Anterior cingulate cortex (tissue), 58 donors: ENCODE measurements at regions not wholly inside any gene's neighbourhood (a gene's known extent, or its start where the extent isn't known, plus 50 kb on each side); places are given as distances from the start of the nearest gene placed in this dataset.

Source experiments
- DNase-seq, 58 donors: peaks; one replicate each; lab custom pipeline; 2025; lab: John Stamatoyannopoulos, UW

DNA sequence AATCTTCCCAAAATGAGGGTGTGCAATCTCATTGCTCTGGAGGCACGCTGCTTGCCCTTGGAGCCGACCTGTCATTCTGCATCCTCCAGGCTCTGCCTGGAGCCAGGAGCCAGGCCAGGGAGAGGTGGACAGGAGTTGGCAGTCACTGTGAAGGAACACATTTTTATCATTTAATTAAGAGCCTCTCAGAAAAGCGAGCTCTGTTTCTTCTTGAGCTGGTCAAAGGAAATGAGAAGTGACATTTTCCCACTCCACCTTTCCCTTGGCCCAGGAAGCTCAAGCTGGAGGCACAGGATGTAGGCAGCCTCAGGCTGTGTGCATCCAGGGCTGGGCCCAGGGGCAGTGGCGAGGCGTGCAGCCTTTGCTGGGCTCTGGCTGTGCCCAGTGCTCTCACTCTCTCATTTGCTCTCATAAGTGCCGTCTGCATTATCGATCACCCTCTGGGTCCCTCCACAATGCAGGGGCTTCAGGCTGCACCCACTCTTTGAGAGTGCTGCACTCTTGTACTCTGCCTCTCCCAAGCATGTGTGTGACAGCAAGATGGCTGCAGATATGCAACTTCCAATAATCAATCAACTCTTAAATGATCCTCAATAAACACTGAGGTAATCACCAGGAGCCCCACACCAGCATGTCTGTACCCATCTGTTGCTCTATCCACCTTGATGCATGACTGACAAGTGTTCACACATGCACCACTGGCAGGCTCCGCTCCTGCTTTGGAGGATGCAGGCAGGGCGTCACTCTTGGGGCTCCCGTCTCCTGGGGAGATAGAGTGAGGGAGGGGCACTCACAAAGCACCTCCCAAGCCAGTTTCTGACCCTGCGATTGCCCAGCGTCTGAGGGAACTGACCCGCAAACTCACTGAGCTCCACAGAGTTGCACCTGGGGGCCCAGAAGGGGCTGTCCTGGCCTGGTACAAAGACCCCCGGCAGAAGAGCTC, 171.4 kb downstream of the ZNF248 start:
- DNase-seq = no peak

DNA sequence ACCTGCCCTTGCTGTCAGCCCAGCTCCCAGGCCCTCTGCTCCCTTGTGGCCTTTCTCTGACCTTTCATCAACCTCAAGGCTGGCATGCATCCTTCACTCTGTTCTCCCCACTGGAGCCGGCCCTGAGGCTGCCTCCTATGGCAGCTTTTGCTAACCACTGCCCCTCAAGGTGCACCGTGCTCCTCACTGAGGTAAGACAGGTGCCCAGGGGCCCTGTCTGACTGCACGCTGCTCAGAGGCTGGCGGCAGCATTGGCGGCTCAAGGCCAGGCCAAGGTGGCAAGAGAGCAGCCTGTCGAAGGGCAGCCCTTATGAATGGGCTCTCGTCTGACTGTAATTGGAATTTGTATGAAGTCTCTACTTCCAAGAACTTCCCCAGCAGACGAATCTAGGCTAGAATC, 172.6 kb downstream of the ZNF248 start:
- DNase-seq = no peak

DNA sequence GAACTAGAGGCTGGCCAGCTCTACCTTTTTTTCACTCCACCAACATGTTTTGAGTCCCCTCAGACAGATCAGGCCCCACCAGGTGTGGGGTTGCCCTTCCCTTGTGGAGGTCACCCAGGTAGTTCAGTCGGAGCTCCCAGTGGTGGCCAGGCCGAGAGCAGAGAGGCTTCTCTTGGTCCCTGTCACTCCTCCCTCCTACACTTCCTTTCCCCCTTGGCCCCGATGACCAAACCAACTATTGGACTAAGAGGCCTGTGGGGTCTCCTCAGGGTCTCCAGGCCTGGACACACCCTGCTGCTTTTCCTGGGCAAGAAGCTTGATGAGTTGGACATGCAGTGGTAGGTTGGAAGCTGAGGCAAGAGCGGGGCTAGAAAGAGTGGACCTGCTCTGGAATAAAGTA, 174.8 kb downstream of the ZNF248 start:
- DNase-seq = no peak

DNA sequence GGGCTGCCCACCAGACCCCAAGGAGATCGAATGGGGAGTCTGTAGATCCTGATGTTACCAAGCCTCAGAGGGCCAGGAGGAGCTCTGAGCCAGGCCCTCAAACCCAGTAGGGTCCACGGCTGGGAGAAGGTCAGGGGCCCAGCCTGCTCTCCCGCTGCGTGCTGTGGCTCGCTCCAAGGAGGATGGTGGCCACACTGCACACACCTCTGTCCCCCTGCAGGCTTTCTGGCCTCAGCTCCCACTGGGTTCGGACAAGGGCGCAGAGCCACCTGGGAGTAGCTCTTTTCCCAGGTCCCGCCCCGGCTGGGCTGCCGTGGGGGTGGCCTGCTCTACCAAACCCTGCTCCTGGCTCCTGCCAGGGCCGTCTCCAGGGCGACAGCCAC, 175.8 kb downstream of the ZNF248 start:
- no peak for DNase-seq

GRCh38 chr10:37680716-37681616, 176.4 kb downstream of the ZNF248 start:
- no peak for DNase-seq

GRCh38 chr10:37680243-37680683, 177.1 kb downstream of the ZNF248 start:
- no peak for DNase-seq

DNA sequence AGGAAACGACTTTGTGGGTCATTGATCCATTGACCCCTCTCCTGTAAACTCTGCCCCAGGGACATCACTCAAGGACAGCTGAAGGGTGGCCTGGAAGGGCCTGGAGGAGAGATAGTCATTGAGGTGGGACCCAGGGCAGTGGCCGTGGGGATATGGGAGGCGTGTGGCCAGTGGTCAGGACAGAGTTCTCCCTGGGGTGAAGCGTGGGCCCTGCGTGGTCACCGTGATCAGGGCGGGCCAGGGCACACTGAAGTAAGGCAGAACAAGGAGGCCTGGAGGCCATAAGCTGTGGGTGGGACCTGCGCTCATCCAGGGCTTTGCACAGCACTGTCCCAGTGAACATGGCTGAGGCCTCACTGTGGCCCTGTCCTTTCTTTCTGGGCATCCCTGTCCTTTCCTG, 177.9 kb downstream of the ZNF248 start:
- DNase-seq = no peak

DNA sequence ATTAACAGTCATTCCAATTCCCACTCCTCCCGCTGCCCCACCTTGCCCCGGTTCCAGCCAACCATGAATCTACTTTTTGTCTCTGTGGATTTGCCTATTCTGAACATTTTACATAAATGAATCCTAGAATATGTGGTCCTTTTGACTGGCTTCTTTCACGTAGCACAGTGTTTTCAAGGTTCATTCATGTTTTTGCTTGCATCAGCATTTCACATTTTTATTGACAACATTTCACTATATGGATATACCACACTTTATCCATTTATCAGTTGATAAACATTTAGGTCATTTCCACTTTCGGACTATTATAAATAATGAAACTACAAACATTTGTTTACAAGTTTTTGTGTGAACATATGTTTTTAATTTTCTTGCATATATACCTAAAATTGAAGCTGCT, 182.0 kb downstream of the ZNF248 start:
- DNase-seq = no peak

- no peak for DNase-seq
These were observed 185.6 kb downstream of the ZNF248 start for GRCh38 chr10:37671802-37672201.

DNA sequence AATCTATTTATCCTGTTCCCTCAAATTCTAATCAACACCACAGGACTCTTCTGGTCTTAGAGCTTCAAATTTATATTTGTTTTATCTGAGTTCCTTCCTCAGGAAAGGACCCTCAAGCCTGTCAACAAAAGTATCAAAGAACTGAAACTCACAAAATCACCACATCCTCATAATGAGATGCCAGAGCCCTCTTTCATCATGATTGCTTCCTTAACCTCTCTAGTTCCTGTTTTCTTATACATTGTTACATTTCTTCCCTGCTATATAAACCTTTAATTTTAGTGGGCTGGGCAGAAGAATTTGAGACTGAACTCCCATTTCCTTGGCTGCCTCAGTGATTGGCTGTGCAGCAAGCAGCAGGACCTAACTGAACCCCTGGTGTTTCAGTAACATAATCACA, 189.7 kb downstream of the ZNF248 start:
- DNase-seq = no peak

DNA sequence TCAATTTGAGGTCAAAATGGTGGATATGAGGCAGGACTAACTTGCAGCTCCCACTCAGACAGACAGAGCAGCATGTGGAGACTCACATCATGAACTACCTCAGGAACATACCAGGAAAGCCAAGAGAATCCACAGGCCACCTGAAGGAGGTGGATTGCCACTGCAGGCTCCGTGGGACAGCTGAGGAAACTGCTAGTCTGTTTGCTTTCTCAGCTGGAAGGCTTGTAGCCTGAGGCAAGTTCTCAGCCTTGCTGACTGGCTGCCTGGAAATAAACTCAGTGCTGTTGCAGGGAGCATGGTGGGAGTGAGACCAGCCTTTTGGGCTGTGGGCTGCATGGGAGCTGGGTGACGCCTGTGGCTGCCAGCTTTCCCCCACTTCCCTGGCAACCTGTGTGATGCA, 202.9 kb downstream of the ZNF248 start:
- no peak for DNase-seq

- DNase-seq = peak in 2 of 58 donors; percentile 6 to 38
These were observed 214.2 kb downstream of the ZNF248 start for GRCh38 chr10:37643187-37643586.

- DNase-seq = no peak
These were observed 217.1 kb downstream of the ZNF248 start for GRCh38 chr10:37640301-37640700.

DNA sequence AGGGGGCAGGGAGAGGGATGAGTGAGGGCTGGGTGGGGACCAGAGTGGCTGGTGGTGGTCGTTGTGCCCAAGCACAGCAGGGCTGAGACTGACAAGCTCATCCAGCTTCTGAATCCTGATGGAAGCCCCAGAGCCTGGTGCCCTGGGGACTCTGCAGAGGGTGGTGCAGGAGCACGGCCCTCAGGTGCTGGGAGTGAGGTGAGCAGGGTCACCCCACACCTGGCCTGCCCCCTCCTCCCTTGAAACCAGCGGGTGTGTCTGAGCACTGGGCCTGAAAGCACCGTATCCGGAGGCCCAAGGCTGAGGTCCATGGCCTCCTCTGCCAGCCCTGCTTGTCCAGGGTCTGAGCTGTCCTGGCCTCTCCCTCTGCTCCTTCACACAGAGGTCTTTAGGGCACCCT, 218.2 kb downstream of the ZNF248 start:
- DNase-seq = no peak

GRCh38 chr10:37638569-37638968, 218.8 kb downstream of the ZNF248 start:
- no peak for DNase-seq

DNA sequence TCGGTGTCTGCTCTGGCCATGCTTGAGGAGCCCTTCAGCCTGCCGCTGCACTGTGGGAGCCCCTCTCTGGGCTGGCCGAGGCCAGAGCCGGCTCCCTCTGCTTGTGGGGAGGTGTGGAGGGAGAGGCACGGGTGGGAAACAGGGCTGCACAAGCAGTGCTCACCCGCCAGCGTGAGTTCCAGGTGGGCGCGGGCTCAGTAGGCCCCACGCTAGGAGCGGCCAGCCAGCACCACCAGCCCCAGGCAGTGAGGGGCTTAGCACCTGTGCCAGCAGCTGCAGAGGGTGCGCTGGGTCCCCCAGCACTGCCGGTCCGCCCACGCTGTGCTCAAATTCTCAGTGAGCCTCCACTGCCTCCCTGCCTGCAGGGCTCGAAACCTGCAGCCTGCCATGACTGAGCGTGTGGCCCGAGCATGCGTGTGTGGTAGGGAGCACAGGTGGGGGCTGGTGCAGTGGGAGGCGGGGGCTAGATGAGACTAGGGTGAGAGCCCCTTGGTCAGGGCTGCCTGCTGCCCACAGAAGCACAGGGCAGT, 223.0 kb downstream of the ZNF248 start:
- DNase-seq = no peak

- DNase-seq = no peak
These were observed 224.8 kb downstream of the ZNF248 start for GRCh38 chr10:37632641-37633040.

DNA sequence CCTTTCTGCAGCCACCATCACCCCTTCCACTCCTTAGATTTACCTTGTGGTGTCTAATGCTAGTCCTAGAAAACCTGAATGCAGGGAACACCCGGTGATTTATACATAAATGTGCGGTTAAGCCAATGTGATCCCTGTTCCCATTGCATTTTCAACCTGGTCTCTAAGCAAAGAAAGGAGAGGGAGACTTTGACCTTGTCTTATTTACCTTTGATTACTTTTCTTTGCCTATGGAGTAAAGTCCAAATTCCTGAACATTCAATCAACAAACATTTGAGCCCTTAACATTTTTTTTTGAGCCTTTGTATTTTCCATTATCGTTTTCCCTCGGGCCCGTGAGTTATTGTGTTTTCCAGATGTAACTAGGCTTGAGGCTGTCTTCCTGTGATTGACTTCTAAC, 233.9 kb downstream of the ZNF248 start:
- DNase-seq = no peak

- no peak for DNase-seq
These were observed 238.1 kb downstream of the ZNF248 start for GRCh38 chr10:37619336-37619735.

GRCh38 chr10:37588299-37588698, 269.1 kb downstream of the ZNF248 start:
- no peak for DNase-seq

DNA sequence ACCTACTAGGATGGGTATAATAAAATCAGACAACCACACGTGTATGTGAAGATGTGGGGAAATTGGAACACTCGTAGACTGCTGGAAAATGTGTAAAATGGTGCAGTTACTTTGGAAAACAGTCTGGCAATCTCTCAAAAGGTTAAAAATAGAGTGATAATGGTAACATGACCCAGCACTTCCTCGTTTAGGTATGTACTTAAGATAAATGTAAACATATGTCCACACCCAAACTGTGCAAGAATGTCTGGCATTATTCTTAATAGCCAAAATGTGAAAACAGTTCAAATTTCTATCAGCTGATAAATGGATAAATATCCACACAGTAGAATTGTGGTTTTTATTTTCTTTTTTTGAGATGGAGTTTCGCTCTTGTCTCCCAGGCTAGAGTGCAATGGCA, 272.8 kb downstream of the ZNF248 start:
- DNase-seq = no peak
